DOHH2 (cell line): ENCODE measurements at regions not wholly inside any gene's neighbourhood (a gene's known extent, or its start where the extent isn't known, plus 50 kb on each side); places are given as distances from the start of the nearest gene placed in this dataset.

Experiments used
- CTCF ChIP-seq: fragments of 200-600 bp; sonication (generic); IDR thresholded peaks from one replicate; pipeline ENCODE4 v1.5.1; 2014; ENCODE audit warnings: antibody characterized with exemption, mild to moderate bottlenecking, low read depth, low read length; ENCODE audit not compliant: poor library complexity, severe bottlenecking
- EZH2phosphoT487 ChIP-seq: fragments of 200-600 bp; sonication (generic); IDR thresholded peaks from 2 replicates; pipeline ENCODE4 v1.6.1; 2017; ENCODE audit warnings: borderline replicate concordance, mild to moderate bottlenecking, antibody characterized with exemption, low read length, moderate library complexity, mixed read lengths

- no peak for TF ChIP-seq CTCF
- TF ChIP-seq EZH2phosphoT487, result no peak
These were observed 107.3 kb downstream of the ZNF608 start for GRCh38 chr5:124639095-124639665.
